VCaP (cell line): ENCODE measurements at regions not wholly inside any gene's neighbourhood (a gene's known extent, or its start where the extent isn't known, plus 50 kb on each side); places are given as distances from the start of the nearest gene placed in this dataset.
"Not testable (repeated sequence)": the region's sequence is repeated elsewhere in the genome, so short reads cannot be mapped to it uniquely, and the experiment has no call there.

Experiments used
- H3K27ac ChIP-seq: fragments of 450-650 bp; 2 replicates; pipeline ENCODE4 v1.5.1; 2017
- CTCF ChIP-seq: fragments of 450-650 bp; conservative IDR thresholded peaks from 2 replicates; pipeline ENCODE4 v1.5.1; 2017; ENCODE audit warnings: mild to moderate bottlenecking, moderate library complexity

GRCh38 chrX:106278951-106279350 lies 110.8 kb downstream of the PWWP3B start:
- H3K27ac ChIP-seq = no peak overlapping the region
- no peak for TF ChIP-seq CTCF

GRCh38 chrX:106281383-106281782 lies 113.3 kb downstream of the PWWP3B start:
- H3K27ac ChIP-seq = no peak overlapping the region
- TF ChIP-seq CTCF = no peak

- H3K27ac ChIP-seq = no peak overlapping the region
- no peak for TF ChIP-seq CTCF
Observed at GRCh38 chrX:106283841-106284240, 115.7 kb downstream of the PWWP3B start.

- no peak for TF ChIP-seq CTCF
- no peak overlapping the region for H3K27ac ChIP-seq
Observed at GRCh38 chrX:106284431-106285025, 116.4 kb downstream of the PWWP3B start.

- no peak for TF ChIP-seq CTCF
- H3K27ac ChIP-seq = no peak overlapping the region
Observed at GRCh38 chrX:106286053-106286650, 118.0 kb downstream of the PWWP3B start.

GRCh38 chrX:106290778-106291177 lies 122.7 kb downstream of the PWWP3B start:
- not testable (repeated sequence) for H3K27ac ChIP-seq

GRCh38 chrX:106291779-106292390 lies 123.8 kb downstream of the PWWP3B start:
- H3K27ac ChIP-seq = not testable (repeated sequence)

GRCh38 chrX:106300239-106300638 lies 132.1 kb downstream of the PWWP3B start:
- no peak for TF ChIP-seq CTCF
- H3K27ac ChIP-seq = no peak overlapping the region
